Osteocyte (in vitro differentiated cells): ENCODE measurements at regions not wholly inside any gene's neighbourhood (a gene's known extent, or its start where the extent isn't known, plus 50 kb on each side); places are given as distances from the start of the nearest gene placed in this dataset.

Source experiments
- DNase-seq: peaks from one replicate; pipeline ENCODE4 v3.0.0; 2021; ENCODE audit warnings: mixed read lengths; ENCODE audit not compliant: unreplicated experiment; ENCODE audit errors: extremely low spot score
- H3K27ac Mint-ChIP-seq: one replicate; pipeline ENCODE4 v1.8.0; 2021; ENCODE audit warnings: mild to moderate bottlenecking, mixed read lengths; ENCODE audit not compliant: unreplicated experiment
- H3K27me3 Mint-ChIP-seq: one replicate; pipeline ENCODE4 v1.8.0; 2021; ENCODE audit warnings: mixed read lengths; ENCODE audit not compliant: unreplicated experiment
- H3K36me3 Mint-ChIP-seq: one replicate; pipeline ENCODE4 v1.8.0; 2021; ENCODE audit warnings: mixed read lengths; ENCODE audit not compliant: unreplicated experiment
- H3K4me1 Mint-ChIP-seq: one replicate; pipeline ENCODE4 v1.8.0; 2021; ENCODE audit warnings: mixed read lengths; ENCODE audit not compliant: unreplicated experiment
- H3K4me3 Mint-ChIP-seq: one replicate; pipeline ENCODE4 v1.8.0; 2021; ENCODE audit warnings: mild to moderate bottlenecking, moderate library complexity, mixed read lengths; ENCODE audit not compliant: unreplicated experiment
- H3K9me3 Mint-ChIP-seq: one replicate; pipeline ENCODE4 v1.8.0; 2021; ENCODE audit warnings: mixed read lengths; ENCODE audit not compliant: unreplicated experiment
- TF ChIP-seq, protein P1 (sequence below): fragments of 200-600 bp; sonication (generic); IDR thresholded peaks from 2 replicates; pipeline ENCODE4 v1.5.0; 2021; ENCODE audit warnings: antibody characterized with exemption, mild to moderate bottlenecking, moderate library complexity

DNA sequence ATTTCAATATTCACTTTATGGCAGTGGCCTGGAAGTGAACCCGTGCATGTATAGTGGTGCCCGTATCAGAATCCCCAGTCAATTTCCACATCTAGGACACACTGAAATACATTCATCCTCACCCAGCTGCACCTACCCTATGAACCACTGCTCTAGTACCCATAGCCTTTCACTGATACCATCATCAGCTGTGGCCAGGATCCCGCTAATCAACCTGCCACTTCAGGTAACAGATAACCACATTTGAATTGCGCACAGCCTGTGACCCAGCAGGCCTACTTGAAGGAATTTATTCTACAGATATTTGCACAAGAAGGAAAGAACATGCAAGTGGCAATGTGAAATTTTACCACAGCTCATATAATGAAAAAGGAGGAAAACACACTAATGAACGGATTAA, 161.0 kb upstream of the CCDC54 start:
- DNase-seq: no peak
- H3K36me3 Mint-ChIP-seq: no peaks in the 10 kb centered on the region
- H3K27ac Mint-ChIP-seq: peak overlapping the region; percentile 75
- H3K9me3 Mint-ChIP-seq: peaks cover 5% of the 10 kb centered on the region
- no peaks in the 10 kb centered on the region for H3K27me3 Mint-ChIP-seq
- H3K4me3 Mint-ChIP-seq: no peak overlapping the region
- H3K4me1 Mint-ChIP-seq: peaks cover 58% of the 10 kb centered on the region
- TF ChIP-seq, protein P1, sequence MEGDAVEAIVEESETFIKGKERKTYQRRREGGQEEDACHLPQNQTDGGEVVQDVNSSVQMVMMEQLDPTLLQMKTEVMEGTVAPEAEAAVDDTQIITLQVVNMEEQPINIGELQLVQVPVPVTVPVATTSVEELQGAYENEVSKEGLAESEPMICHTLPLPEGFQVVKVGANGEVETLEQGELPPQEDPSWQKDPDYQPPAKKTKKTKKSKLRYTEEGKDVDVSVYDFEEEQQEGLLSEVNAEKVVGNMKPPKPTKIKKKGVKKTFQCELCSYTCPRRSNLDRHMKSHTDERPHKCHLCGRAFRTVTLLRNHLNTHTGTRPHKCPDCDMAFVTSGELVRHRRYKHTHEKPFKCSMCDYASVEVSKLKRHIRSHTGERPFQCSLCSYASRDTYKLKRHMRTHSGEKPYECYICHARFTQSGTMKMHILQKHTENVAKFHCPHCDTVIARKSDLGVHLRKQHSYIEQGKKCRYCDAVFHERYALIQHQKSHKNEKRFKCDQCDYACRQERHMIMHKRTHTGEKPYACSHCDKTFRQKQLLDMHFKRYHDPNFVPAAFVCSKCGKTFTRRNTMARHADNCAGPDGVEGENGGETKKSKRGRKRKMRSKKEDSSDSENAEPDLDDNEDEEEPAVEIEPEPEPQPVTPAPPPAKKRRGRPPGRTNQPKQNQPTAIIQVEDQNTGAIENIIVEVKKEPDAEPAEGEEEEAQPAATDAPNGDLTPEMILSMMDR: no peak

GRCh38 chr3:107216711-107217110, 160.5 kb upstream of the CCDC54 start:
- Mint-ChIP-seq H3K36me3 (no peaks in the 10 kb centered on the region), H3K4me1 (peaks cover 60% of the 10 kb centered on the region), H3K4me3 (no peak overlapping the region), H3K27ac (peak overlapping the region; percentile 75), H3K27me3 (no peaks in the 10 kb centered on the region), H3K9me3 (peaks cover 5% of the 10 kb centered on the region)
- TF ChIP-seq, protein P1: no peak
- no peak for DNase-seq

DNA sequence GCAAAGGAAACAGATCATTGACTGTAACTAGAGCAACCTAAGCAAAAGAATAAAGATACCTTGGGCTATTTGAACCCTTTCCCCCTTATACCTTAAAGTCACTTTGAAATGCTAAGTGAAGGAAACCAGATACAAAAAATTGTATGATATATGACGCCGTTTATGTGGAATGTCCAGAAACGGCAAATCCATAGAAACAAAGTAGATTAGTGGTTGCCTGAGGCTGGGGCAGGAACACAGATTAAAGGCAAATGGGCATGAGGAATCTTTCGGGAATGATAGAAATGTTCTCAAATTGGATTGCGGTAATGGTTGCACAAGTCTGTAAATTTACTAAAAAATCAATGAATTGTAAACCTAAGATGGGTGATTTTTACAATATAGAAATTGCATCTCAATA, 160.1 kb upstream of the CCDC54 start:
- H3K9me3 Mint-ChIP-seq: peaks cover 5% of the 10 kb centered on the region
- no peak overlapping the region for H3K4me3 Mint-ChIP-seq
- TF ChIP-seq, protein P1: no peak
- H3K36me3 Mint-ChIP-seq: no peaks in the 10 kb centered on the region
- peak overlapping the region; percentile 75 for H3K27ac Mint-ChIP-seq
- no peak for DNase-seq
- peaks cover 62% of the 10 kb centered on the region for H3K4me1 Mint-ChIP-seq
- H3K27me3 Mint-ChIP-seq: no peaks in the 10 kb centered on the region

GRCh38 chr3:107218864-107219269, 158.4 kb upstream of the CCDC54 start:
- no peak overlapping the region for H3K4me3 Mint-ChIP-seq
- no peaks in the 10 kb centered on the region for H3K36me3 Mint-ChIP-seq
- H3K27me3 Mint-ChIP-seq: no peaks in the 10 kb centered on the region
- TF ChIP-seq, protein P1: no peak
- peak overlapping the region; percentile 66 for H3K27ac Mint-ChIP-seq
- H3K4me1 Mint-ChIP-seq: peaks cover 67% of the 10 kb centered on the region
- H3K9me3 Mint-ChIP-seq: peaks cover 5% of the 10 kb centered on the region
- no peak for DNase-seq

DNA sequence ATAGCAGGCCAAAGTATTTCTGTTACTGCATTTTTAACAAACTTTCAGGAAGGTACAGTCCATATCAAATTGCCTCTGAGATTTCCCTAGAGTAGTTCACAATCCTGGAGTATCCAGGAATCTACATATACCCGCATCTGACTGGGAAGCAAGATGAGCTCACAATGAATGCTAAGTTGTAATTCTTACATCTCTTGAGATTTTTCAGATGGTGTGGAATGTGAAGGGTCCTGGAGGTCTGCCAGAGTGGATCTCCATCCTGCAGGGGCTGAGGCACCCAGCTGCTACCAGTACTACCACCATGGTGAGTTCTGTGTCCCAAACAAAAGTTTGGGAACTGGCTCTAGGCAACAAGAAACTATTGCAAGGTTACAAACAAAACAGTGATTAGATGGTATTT, 156.7 kb upstream of the CCDC54 start:
- Mint-ChIP-seq H3K27ac (peak overlapping the region; percentile 89), H3K9me3 (peaks cover 5% of the 10 kb centered on the region), H3K36me3 (no peaks in the 10 kb centered on the region), H3K27me3 (no peaks in the 10 kb centered on the region), H3K4me1 (peaks cover 68% of the 10 kb centered on the region), H3K4me3 (no peak overlapping the region)
- TF ChIP-seq, protein P1: no peak
- no peak for DNase-seq
